Endodermal cell (in vitro differentiated cells): ENCODE measurements at regions not wholly inside any gene's neighbourhood (a gene's known extent, or its start where the extent isn't known, plus 50 kb on each side); places are given as distances from the start of the nearest gene placed in this dataset.

Experiments
- DNase-seq: peaks from one replicate; pipeline ENCODE4 v3.0.0-alpha.2; 2017
- H3K27ac ChIP-seq: 2 replicates; pipeline ENCODE4 v1.5.1; 2013; ENCODE audit warnings: mild to moderate bottlenecking, low read depth, low read length, moderate library complexity
- H3K27me3 ChIP-seq: 2 replicates; pipeline ENCODE4 v1.6.1; 2013; ENCODE audit warnings: mild to moderate bottlenecking, low read length, moderate library complexity; ENCODE audit not compliant: insufficient read depth, control insufficient read depth, poor library complexity, severe bottlenecking
- H3K36me3 ChIP-seq: 2 replicates; pipeline ENCODE4 v1.7.0; 2013; ENCODE audit warnings: mild to moderate bottlenecking, low read length, moderate library complexity; ENCODE audit not compliant: control insufficient read depth, insufficient read depth
- H3K4me1 ChIP-seq: one replicate; pipeline ENCODE4 v1.7.0; 2013; ENCODE audit warnings: low read length; ENCODE audit not compliant: control insufficient read depth, insufficient read depth
- H3K4me3 ChIP-seq: 2 replicates; pipeline ENCODE4 v1.5.1; 2013; ENCODE audit warnings: mild to moderate bottlenecking, low read length, moderate library complexity
- H3K9ac ChIP-seq: 2 replicates; pipeline ENCODE4 v1.6.1; 2013; ENCODE audit warnings: mild to moderate bottlenecking, low read length, moderate library complexity; ENCODE audit not compliant: poor library complexity, severe bottlenecking; ENCODE audit errors: extremely low read depth
- H3K9me3 ChIP-seq: 2 replicates; pipeline ENCODE4 v1.6.1; 2013; ENCODE audit warnings: mild to moderate bottlenecking, low read length, moderate library complexity; ENCODE audit not compliant: control insufficient read depth
- H3K27ac Mint-ChIP-seq: 2 replicates; pipeline ENCODE4 v1.8.0; 2020; ENCODE audit warnings: mixed read lengths
- H3K27me3 Mint-ChIP-seq: 2 replicates; pipeline ENCODE4 v1.8.0; 2021; ENCODE audit warnings: mild to moderate bottlenecking, mixed read lengths; ENCODE audit not compliant: insufficient read depth
- H3K36me3 Mint-ChIP-seq: 2 replicates; pipeline ENCODE4 v1.8.0; 2020; ENCODE audit warnings: low read depth, mixed read lengths
- H3K4me1 Mint-ChIP-seq: 2 replicates; pipeline ENCODE4 v1.8.0; 2020; ENCODE audit warnings: mixed read lengths
- H3K4me3 Mint-ChIP-seq: 2 replicates; pipeline ENCODE4 v1.8.0; 2020; ENCODE audit warnings: mild to moderate bottlenecking, moderate library complexity, mixed read lengths
- H3K9me3 Mint-ChIP-seq: 2 replicates; pipeline ENCODE4 v1.8.0; 2020; ENCODE audit warnings: mild to moderate bottlenecking, mixed read lengths
- WGBS, 2 experiments: methylation state at CpG; one replicate each; pipeline versions ENCODE4 v1.1.5 to v1.1.7; 2013; ENCODE audit warnings: missing lambda C conversion rate in 2 of 2, mixed read lengths in 1 of 2; ENCODE audit not compliant: insufficient coverage in 1 of 2, insufficient read length in 1 of 2; 5-methylcytosine and 5-hydroxymethylcytosine counted together
- TF ChIP-seq, protein P1 (sequence below): fragments of 200-600 bp; sonication (generic); conservative IDR thresholded peaks from 2 replicates; pipeline ENCODE4 v1.5.0; 2021; ENCODE audit warnings: antibody characterized with exemption, mild to moderate bottlenecking

DNA sequence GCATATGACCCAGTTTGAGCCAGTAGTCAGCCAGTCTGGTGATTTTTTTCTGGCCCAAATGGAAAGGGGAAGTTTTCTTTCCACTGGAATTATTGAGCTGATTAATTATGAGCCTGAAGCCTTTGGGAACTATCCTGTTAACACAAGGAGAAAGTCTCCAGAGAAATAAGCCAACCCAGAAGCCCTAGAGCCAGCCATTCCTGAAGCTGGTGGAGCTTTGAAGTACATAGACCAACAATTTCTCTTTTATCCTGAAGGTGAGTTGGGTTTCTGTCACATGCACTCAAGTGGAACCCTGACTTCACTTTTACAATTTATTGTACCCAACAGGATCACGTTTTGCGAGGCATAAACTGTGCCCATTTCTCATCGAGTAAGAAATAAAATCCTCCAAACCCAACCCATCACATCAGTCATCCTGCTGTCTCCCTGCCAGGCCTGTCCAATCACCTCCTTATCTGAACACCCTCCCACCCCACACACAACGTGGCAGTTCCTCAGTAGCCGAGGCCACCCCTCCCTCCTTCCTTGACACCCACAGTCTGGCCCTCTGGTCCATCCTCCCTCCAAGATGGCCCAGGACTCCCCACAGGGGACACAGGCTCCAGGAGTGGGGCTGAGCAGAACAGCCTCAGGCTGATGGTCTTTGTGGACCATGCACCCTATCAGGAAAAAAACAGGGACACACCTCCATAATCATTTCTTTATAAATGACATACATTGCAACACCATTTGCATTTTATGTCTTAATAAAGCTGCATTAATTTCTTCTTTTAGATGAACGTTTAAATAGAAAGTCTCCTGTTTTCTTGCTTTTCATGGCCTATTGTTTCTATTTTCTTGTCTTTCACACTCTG is 55.7 kb upstream of the GATA2 start:
- Mint-ChIP-seq H3K9me3 (peaks cover 3% of the 10 kb centered on the region), H3K36me3 (no peaks in the 10 kb centered on the region), H3K4me3 (no peak overlapping the region), H3K27me3 (peaks cover 23% of the 10 kb centered on the region), H3K27ac (peak overlapping the region; percentile 86), H3K4me1 (peaks cover 13% of the 10 kb centered on the region)
- H3K4me3 ChIP-seq = no peak overlapping the region
- no peak overlapping the region for H3K27ac ChIP-seq
- H3K9me3 ChIP-seq = peaks cover 1% of the 10 kb centered on the region
- no peak overlapping the region for H3K9ac ChIP-seq
- no peaks in the 10 kb centered on the region for H3K4me1 ChIP-seq
- H3K27me3 ChIP-seq = no peaks in the 10 kb centered on the region
- WGBS, 2 experiments = 86 to 91% methylated on average over 4 to 6 of the region's 6 CpGs
- H3K36me3 ChIP-seq = no peaks in the 10 kb centered on the region
- TF ChIP-seq, protein P1, sequence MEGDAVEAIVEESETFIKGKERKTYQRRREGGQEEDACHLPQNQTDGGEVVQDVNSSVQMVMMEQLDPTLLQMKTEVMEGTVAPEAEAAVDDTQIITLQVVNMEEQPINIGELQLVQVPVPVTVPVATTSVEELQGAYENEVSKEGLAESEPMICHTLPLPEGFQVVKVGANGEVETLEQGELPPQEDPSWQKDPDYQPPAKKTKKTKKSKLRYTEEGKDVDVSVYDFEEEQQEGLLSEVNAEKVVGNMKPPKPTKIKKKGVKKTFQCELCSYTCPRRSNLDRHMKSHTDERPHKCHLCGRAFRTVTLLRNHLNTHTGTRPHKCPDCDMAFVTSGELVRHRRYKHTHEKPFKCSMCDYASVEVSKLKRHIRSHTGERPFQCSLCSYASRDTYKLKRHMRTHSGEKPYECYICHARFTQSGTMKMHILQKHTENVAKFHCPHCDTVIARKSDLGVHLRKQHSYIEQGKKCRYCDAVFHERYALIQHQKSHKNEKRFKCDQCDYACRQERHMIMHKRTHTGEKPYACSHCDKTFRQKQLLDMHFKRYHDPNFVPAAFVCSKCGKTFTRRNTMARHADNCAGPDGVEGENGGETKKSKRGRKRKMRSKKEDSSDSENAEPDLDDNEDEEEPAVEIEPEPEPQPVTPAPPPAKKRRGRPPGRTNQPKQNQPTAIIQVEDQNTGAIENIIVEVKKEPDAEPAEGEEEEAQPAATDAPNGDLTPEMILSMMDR = no peak
- DNase-seq = no peak

DNA sequence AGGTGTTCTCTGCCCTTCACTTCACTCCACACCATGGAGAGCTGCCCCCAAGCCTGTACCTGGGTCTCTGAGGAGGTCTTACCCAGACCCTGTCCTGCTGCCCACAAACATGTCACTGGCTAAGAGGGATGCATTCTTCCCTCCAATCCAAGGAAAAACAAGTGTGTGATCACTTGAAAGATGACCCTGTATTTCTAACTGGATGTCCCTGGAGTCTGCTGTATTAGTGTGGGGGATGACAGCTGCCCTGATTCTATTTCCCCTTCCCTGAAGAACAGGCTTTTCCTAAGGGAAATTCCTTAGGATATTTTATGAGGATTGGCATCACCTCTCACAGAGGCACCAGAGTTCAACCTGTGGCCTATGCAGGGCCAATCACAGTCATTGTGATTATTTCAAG is 55.0 kb upstream of the GATA2 start:
- H3K9me3 Mint-ChIP-seq = peaks cover 9% of the 10 kb centered on the region
- H3K4me1 ChIP-seq = no peaks in the 10 kb centered on the region
- H3K9ac ChIP-seq = no peak overlapping the region
- TF ChIP-seq, protein P1 = no peak
- peaks cover 18% of the 10 kb centered on the region for H3K27me3 Mint-ChIP-seq
- peaks cover 6% of the 10 kb centered on the region for H3K9me3 ChIP-seq
- H3K4me1 Mint-ChIP-seq = peaks cover 13% of the 10 kb centered on the region
- H3K27me3 ChIP-seq = no peaks in the 10 kb centered on the region
- no peaks in the 10 kb centered on the region for H3K36me3 ChIP-seq
- H3K27ac Mint-ChIP-seq = peak overlapping the region; percentile 66
- H3K4me3 ChIP-seq = no peak overlapping the region
- no peak overlapping the region for H3K4me3 Mint-ChIP-seq
- H3K27ac ChIP-seq = no peak overlapping the region
- no peak for DNase-seq
- H3K36me3 Mint-ChIP-seq = no peaks in the 10 kb centered on the region

DNA sequence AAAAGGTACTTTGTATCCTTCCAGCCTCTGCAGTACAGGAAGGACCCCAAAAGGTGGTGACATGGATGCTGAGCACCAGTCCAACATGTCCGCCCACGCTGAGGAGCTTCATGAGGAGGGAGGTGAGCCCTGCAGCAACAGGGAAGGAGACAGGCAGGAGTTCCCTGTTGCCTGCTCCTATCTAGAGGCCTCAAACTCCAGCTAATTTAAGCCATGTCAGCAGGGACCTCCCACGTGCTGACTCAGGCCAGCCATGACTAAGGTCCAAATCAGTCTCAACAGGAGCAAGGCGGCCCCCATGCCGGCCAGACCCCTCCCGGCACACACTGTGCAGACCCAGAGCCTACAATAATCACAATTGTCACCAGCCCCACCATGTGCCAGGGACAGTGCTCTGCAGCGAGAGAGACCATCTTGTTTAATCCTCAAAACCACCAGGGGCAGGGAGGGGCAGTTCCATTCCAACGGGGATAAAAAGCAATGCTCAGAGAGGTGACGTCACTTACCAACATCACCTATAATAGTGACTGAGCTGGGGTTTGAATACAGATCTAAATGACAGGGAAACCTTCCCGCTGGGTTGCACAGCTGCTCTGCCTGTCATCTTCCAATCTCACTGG is 54.5 kb upstream of the GATA2 start:
- no peaks in the 10 kb centered on the region for H3K4me1 ChIP-seq
- H3K36me3 ChIP-seq = no peaks in the 10 kb centered on the region
- H3K27me3 Mint-ChIP-seq = peaks cover 17% of the 10 kb centered on the region
- H3K27ac ChIP-seq = no peak overlapping the region
- no peak overlapping the region for H3K9ac ChIP-seq
- WGBS, 2 experiments = 86 to 92% methylated on average over 5 to 10 of the region's 10 CpGs
- H3K36me3 Mint-ChIP-seq = no peaks in the 10 kb centered on the region
- TF ChIP-seq, protein P1 = no peak
- H3K4me1 Mint-ChIP-seq = peaks cover 13% of the 10 kb centered on the region
- H3K27me3 ChIP-seq = no peaks in the 10 kb centered on the region
- peaks cover 6% of the 10 kb centered on the region for H3K9me3 ChIP-seq
- no peak overlapping the region for H3K4me3 Mint-ChIP-seq
- H3K27ac Mint-ChIP-seq = peak overlapping the region; percentile 66
- no peak for DNase-seq
- H3K9me3 Mint-ChIP-seq = peaks cover 13% of the 10 kb centered on the region
- H3K4me3 ChIP-seq = no peak overlapping the region
